SKM-1 treated with dmso at 0.1 percent for 144 hours (cell line): ENCODE measurements at regions not wholly inside any gene's neighbourhood (a gene's known extent, or its start where the extent isn't known, plus 50 kb on each side); places are given as distances from the start of the nearest gene placed in this dataset.

Experiments
- DNase-seq: peaks from one replicate; lab custom pipeline; 2025; ENCODE audit not compliant: unreplicated experiment; lab: John Stamatoyannopoulos, UW

DNA sequence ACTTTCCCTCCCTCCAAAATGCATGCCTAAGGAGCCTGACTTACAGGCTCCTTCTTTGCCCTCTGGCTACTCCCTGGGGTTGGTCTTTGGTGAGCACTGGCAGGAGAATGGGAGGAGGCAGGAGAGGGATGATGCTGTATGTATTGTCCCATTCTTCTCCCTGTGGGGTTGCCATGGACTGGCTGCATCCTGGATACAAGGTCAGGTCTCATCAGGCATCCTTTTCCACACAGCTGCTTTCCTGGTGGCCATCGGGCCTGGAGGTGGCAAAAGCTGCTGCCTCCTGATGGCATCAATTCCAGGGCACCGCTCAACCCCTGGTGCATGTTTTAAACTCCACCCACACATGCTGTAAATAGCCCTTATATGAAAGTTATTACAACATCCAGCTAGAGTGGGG is 257.2 kb downstream of the ETS1 start:
- DNase-seq = no peak

GRCh38 chr11:128328955-128329551 is 258.3 kb downstream of the ETS1 start:
- no peak for DNase-seq

GRCh38 chr11:128327274-128327673 is 260.1 kb downstream of the ETS1 start:
- DNase-seq = no peak

DNA sequence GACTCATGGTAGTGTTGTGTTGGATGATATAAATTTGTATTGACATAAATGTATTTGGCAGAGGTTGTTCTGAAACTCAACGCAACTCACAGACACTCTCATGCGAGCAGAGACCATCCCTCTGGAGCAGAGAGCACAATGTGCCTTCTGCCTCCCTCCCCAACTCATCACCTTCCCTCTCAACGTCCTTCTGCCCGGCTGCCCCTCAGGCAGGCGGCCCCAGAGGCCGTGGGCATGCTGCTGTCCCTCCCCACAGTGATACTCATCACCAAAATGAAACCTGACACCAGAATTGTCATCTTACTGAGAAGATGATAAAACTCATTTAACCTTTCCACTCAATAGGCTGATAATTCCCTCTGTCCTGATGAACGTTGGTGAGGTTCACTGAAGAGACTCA is 260.6 kb downstream of the ETS1 start:
- DNase-seq = no peak

GRCh38 chr11:128324531-128325141 is 262.7 kb downstream of the ETS1 start:
- DNase-seq = no peak

GRCh38 chr11:128324051-128324481 is 263.3 kb downstream of the ETS1 start:
- no peak for DNase-seq

- no peak for DNase-seq
Measured at GRCh38 chr11:128323381-128323780, 264.0 kb downstream of the ETS1 start.

- DNase-seq = no peak
Measured at GRCh38 chr11:128318856-128319474, 268.4 kb downstream of the ETS1 start.

DNA sequence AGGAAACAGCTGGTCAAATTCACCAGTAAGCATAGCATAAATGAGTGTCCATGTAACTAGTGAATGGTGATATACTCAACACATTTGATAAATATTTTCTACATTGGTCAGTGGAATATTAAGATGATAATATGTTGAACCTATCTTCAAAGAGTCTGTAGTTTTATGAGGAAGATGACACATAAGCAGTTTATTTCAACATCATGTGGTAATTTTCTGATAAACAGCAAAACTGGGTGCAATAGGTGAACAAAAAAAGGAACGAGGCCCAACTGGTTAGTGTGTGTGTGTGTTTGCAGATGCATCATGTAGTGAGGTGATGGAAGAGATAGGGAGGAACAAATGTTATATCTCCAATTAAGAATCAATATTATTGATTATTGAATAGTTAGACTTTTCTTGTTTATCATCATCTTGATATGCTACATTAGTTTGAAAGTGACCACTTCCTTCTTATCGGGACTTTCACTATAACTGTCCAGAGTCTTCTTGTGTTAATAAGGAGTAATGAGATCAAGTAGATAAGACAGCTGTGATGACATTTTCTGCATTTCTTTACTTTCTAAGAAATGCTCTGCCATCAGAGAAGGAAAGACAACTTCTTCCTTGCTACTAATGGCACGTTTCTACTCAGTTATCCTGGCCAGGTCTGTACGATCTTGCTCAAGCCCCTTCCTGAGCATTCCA is 270.7 kb downstream of the ETS1 start:
- no peak for DNase-seq

- DNase-seq = no peak
Measured at GRCh38 chr11:128315933-128316332, 271.4 kb downstream of the ETS1 start.

GRCh38 chr11:128313931-128314330 is 273.4 kb downstream of the ETS1 start:
- DNase-seq = no peak

- DNase-seq = no peak
Measured at GRCh38 chr11:128311742-128312719, 275.3 kb downstream of the ETS1 start.

- no peak for DNase-seq
Measured at GRCh38 chr11:128310676-128311445, 276.5 kb downstream of the ETS1 start.

GRCh38 chr11:128310005-128310404 is 277.4 kb downstream of the ETS1 start:
- DNase-seq = no peak

GRCh38 chr11:128308794-128309193 is 278.6 kb downstream of the ETS1 start:
- DNase-seq = no peak

GRCh38 chr11:128305588-128305987 is 281.8 kb downstream of the ETS1 start:
- no peak for DNase-seq

GRCh38 chr11:128304666-128305485 is 282.5 kb downstream of the ETS1 start:
- no peak for DNase-seq

DNA sequence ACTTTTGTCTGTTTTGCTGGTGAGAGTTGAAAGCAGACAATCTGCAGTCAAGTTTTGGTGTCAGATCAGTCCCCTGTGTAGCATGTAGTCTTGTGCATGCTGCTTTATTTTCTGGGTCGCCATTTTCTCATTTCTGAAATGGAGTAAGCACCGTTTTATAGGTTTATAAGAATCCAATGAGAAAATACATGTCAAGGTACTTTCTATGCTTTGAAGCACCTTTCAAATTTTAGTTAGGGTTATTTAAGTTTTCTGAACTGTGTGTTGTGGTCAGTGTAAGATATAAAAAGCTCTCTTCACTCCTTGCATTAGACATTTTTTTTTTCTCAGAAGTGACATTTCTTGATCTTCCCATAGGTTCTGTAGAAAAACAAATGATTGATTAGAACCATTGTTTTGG is 283.2 kb downstream of the ETS1 start:
- DNase-seq = no peak

GRCh38 chr11:128303383-128303782 is 284.0 kb downstream of the ETS1 start:
- no peak for DNase-seq
